K562 (cell line): ENCODE measurements at regions not wholly inside any gene's neighbourhood (a gene's known extent, or its start where the extent isn't known, plus 50 kb on each side); places are given as distances from the start of the nearest gene placed in this dataset.
A peak's percentile ranks its signal among the peaks of the same experiment; 100 is the strongest.

Experiments
- DEAF1 ChIP-seq: fragments of 450-650 bp; formaldehyde crosslinking; IDR thresholded peaks from 2 replicates; pipeline ENCODE4 v1.4.0; 2020; ENCODE audit warnings: mild to moderate bottlenecking, moderate library complexity
- DPF2 ChIP-seq: fragments of 450-650 bp; IDR thresholded peaks from 2 replicates; pipeline ENCODE4 v1.6.1; 2016
- ETV1 ChIP-seq: fragments of 450-650 bp; conservative IDR thresholded peaks from 2 replicates; pipeline ENCODE4 v1.6.1; 2016; ENCODE audit warnings: missing genetic modification characterization, control low read depth, low read depth, missing compliant biosample characterization
- FOXJ2 ChIP-seq: fragments of 200-800 bp; sonication (Bioruptor generic); IDR thresholded peaks from 2 replicates; pipeline ENCODE4 v1.6.1; 2016; ENCODE audit warnings: missing genetic modification characterization, missing compliant biosample characterization
- ILF3 ChIP-seq: fragments of 450-650 bp; IDR thresholded peaks from 2 replicates; pipeline ENCODE4 v1.6.1; 2018; ENCODE audit warnings: antibody characterized with exemption, mild to moderate bottlenecking, moderate library complexity, borderline replicate concordance
- NFE2 ChIP-seq: IDR thresholded peaks from 2 replicates; pipeline ENCODE4 v1.6.1; 2014; ENCODE audit warnings: antibody characterized with exemption, low read depth
- POLR2G ChIP-seq: fragments of 200-400 bp; formaldehyde crosslinking; IDR thresholded peaks from 2 replicates; pipeline ENCODE4 v1.6.1; 2017; ENCODE audit warnings: low read depth, mild to moderate bottlenecking, antibody characterized with exemption, low read length, moderate library complexity
- RFX1 ChIP-seq: fragments of 450-650 bp; IDR thresholded peaks from 2 replicates; pipeline ENCODE4 v1.6.1; 2016; ENCODE audit warnings: mild to moderate bottlenecking, moderate library complexity
- SP1 ChIP-seq: sonication (generic); formaldehyde crosslinking; IDR thresholded peaks from 2 replicates; pipeline ENCODE4 v1.8.1; 2022; ENCODE audit warnings: mild to moderate bottlenecking, missing genetic modification reagents
- SRSF7 ChIP-seq: fragments of 200-400 bp; formaldehyde crosslinking; optimal IDR thresholded peaks from 2 replicates; pipeline ENCODE3; 2017; ENCODE audit warnings: mild to moderate bottlenecking, low read depth, low read length
- THAP7 ChIP-seq: fragments of 250-450 bp; sonication (Bioruptor Pico); IDR thresholded peaks from 2 replicates; pipeline ENCODE4 v1.5.0; 2021
- ZBTB40 ChIP-seq, 2 experiments: fragments of 450-650 bp in 1 of 2; sonication (generic) in 1 of 2; formaldehyde crosslinking in 1 of 2; IDR thresholded peaks; 2 replicates each; pipeline versions ENCODE4 v1.7.1 to v1.9.0; 2016 to 2022; ENCODE audit warnings: inconsistent platforms in 1 of 2, mild to moderate bottlenecking in 1 of 2, missing genetic modification reagents in 1 of 2
- ZBTB43 ChIP-seq: sonication (generic); formaldehyde crosslinking; IDR thresholded peaks from 2 replicates; pipeline ENCODE4 v1.8.0; 2023; ENCODE audit warnings: mild to moderate bottlenecking, missing genetic modification reagents
- ZNF24 ChIP-seq: fragments of 450-650 bp; IDR thresholded peaks from 2 replicates; pipeline ENCODE4 v1.6.1; 2016
- ZNF445 ChIP-seq: fragments of 250-450 bp; sonication (Bioruptor Pico); IDR thresholded peaks from 2 replicates; pipeline ENCODE4 v1.4.0; 2020; ENCODE audit warnings: low read depth, mild to moderate bottlenecking, moderate library complexity
- ZNF511 ChIP-seq: sonication (generic); formaldehyde crosslinking; IDR thresholded peaks from 2 replicates; pipeline ENCODE4 v1.8.0; 2022; ENCODE audit warnings: mild to moderate bottlenecking, missing genetic modification reagents

- TF ChIP-seq ILF3 (no peak), NFE2 (peak; percentile 62), THAP7 (CRISPR knock-in tag) (no peak), DEAF1 (CRISPR knock-in tag) (no peak), ETV1 (no peak), RFX1 (no peak), ZNF24 (no peak), SRSF7 (no peak), FOXJ2 (tag) (no peak), ZNF511 (CRISPR knock-in tag) (no peak), ZBTB43 (CRISPR knock-in tag) (no peak), ZBTB40 (IDR thresholded peaks at IDR 0.05) (no peak), ZBTB40 (CRISPR knock-in tag; IDR thresholded peaks at IDR 0.05) (no peak), ZNF445 (CRISPR knock-in tag) (no peak), SP1 (no peak), POLR2G (no peak), DPF2 (peak; percentile 56; the same call in 1 of the 2 replicates)
Observed at GRCh38 chr3:193885832-193886231, 250.1 kb upstream of the HES1 start (continued).
